ENCODE measurements at regions not wholly inside any gene's neighbourhood (a gene's known extent, or its start where the extent isn't known, plus 50 kb on each side); places are given as distances from the start of the nearest gene placed in this dataset.

DNA sequence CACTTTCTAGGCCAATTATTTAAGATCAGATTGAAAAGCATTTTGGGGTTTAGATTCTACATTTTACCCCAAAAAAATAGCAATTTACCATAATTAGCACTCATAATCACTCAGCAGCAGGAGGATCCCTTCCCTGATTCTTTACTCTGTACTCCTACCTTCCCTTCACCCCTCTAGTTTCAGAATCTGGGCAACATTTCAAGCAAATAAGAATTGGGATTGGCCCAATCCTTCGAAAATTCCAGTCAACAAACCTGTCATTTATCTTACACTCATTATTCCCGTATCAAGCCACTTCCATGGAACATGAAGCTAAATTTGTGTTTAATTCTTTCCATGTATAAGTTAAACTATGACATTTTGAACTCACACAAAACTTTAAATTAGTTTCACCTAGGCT, 349.1 kb upstream of the USP15 start:
- TF ChIP-seq, protein P1, sequence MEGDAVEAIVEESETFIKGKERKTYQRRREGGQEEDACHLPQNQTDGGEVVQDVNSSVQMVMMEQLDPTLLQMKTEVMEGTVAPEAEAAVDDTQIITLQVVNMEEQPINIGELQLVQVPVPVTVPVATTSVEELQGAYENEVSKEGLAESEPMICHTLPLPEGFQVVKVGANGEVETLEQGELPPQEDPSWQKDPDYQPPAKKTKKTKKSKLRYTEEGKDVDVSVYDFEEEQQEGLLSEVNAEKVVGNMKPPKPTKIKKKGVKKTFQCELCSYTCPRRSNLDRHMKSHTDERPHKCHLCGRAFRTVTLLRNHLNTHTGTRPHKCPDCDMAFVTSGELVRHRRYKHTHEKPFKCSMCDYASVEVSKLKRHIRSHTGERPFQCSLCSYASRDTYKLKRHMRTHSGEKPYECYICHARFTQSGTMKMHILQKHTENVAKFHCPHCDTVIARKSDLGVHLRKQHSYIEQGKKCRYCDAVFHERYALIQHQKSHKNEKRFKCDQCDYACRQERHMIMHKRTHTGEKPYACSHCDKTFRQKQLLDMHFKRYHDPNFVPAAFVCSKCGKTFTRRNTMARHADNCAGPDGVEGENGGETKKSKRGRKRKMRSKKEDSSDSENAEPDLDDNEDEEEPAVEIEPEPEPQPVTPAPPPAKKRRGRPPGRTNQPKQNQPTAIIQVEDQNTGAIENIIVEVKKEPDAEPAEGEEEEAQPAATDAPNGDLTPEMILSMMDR (IDR thresholded peaks at IDR 0.05), result no peak
- TF ChIP-seq ZNF263 (CRISPR knock-in tag; IDR thresholded peaks at IDR 0.05; ENCODE audit: low read depth) (no peak), GTF2I (CRISPR knock-in tag; conservative IDR thresholded peaks at IDR 0.05) (no peak), TCF7 (CRISPR knock-in tag; IDR thresholded peaks at IDR 0.05; ENCODE audit: low read depth) (no peak)
